Urothelium cell line (cell line): ENCODE measurements at regions not wholly inside any gene's neighbourhood (a gene's known extent, or its start where the extent isn't known, plus 50 kb on each side); places are given as distances from the start of the nearest gene placed in this dataset.

Experiments used
- DNase-seq: peaks from one replicate; pipeline ENCODE4 v3.0.0; 2011; ENCODE audit warnings: low spot score, mixed read lengths
- FAIRE-seq: peaks from 2 replicates; lab custom pipeline; 2011; peaks lifted over from hg19 to GRCh38; lab: Jason Lieb, UNC

- FAIRE-seq = no peak
- DNase-seq = no peak
These were observed 298.0 kb downstream of the TMEM114 start for GRCh38 chr16:8292271-8292670.

DNA sequence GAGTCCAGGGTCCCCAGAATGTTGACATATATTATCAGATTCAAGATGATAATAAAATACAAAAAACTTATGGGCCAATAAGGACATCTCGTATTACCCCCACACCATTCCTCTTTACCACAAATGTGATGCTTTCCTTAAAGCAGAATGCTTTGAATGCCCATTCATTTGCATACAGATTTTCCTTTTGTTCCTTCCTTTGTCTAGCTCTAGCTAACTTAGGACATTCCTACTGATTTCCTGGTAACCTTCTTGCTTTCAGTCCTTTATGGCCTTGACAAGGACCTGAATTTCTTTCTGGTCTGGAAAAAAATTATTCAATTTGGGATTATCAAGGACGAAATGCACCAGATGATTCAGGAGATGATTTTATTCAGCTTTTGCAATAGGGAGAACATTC is 304.0 kb downstream of the TMEM114 start:
- no peak for FAIRE-seq
- DNase-seq = no peak

DNA sequence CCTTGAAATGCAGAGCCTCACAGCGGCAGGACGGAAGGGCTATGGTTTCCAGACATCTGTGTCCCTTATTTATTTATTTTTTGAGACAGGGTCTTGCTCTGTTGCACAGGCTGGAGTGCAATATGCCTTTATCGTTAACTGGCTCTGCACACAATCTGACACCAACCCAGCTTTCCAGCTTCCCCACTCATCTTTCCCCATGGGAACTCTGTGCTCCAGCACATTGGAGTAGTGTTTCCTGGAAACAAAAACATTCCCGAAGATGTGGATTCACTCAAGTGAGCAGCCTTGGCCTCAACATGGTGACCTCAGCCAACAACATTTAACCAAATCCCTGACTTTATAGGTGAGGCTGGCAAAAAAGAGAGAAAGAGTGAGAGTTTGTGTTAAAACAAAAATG is 307.1 kb downstream of the TMEM114 start:
- DNase-seq (no peak), FAIRE-seq (no peak)

GRCh38 chr16:8278031-8278580 is 312.2 kb downstream of the TMEM114 start:
- FAIRE-seq (peak; percentile 89), DNase-seq (peak; percentile 72)

GRCh38 chr16:8271344-8271743 is 319.0 kb downstream of the TMEM114 start:
- DNase-seq (no peak), FAIRE-seq (no peak)

DNA sequence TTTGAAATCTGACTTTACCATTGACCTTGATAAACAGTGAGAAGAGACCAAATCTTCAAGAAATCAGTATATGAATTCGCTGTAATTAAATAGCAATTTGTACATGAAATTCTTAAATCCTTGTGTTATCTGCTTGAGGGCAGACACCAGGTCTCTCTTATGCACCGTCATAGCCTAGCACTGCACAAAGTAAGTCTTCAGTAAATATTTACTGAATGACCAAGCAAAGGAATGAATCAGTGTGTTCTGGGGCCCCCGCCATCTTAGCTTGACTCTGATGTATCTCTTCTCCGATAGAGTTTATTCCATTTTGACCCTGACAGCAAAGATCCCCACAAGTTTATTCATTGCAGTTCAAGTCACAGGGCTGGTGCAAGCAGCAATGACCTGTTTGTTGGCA is 328.0 kb downstream of the TMEM114 start:
- FAIRE-seq = no peak

DNA sequence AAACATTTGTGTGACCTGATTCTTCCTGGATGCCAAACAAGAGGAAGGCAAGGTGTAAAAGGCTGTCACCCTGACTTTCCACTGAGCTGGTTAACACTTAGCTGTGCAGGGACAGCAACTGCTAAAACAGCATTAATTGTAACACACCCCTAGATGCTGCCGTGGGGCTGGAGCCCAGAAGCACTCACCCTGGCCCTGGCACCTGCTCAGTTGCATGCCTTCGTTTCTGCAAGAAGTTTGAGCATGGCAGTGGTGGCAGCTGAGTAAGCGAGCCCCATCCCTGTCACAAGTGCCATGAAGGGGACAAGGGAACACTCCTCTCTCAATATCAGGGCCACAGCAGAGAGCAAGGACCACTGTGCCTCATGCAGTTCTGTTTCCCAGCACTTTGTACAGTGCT is 330.2 kb downstream of the TMEM114 start:
- no peak for DNase-seq
- FAIRE-seq = no peak

More for the DNA sequence above, 328.0 kb downstream of the TMEM114 start:
- no peak for DNase-seq

- FAIRE-seq (no peak), DNase-seq (no peak)
These were observed 331.8 kb downstream of the TMEM114 start for GRCh38 chr16:8258523-8258922.

DNA sequence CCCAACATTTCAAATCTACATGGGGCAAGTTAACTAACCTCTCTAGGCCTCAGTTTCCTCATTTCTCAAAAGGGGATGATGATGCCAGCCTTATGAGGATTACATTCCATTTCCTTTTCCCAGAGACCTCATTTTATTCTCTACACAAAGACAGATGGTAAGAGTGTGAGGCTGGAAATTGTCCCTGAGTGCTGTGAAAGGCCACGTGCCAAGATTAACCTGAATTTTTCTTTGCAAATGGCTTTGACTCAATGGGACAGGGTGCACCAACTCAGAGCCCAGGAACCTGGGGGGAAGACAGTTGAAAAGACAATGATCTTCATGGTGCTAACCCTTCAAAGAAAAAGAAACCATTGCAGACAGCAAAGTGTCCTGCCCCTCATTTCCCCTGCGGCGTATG is 332.8 kb downstream of the TMEM114 start:
- FAIRE-seq (no peak), DNase-seq (no peak)

GRCh38 chr16:8254405-8254804 is 335.9 kb downstream of the TMEM114 start:
- FAIRE-seq (peak; percentile 32), DNase-seq (no peak)

GRCh38 chr16:8253718-8254117 is 336.6 kb downstream of the TMEM114 start:
- no peak for DNase-seq
- FAIRE-seq = no peak

GRCh38 chr16:8251727-8252126 is 338.6 kb downstream of the TMEM114 start:
- no peak for DNase-seq

GRCh38 chr16:8251298-8251697 is 339.0 kb downstream of the TMEM114 start:
- FAIRE-seq = no peak
- DNase-seq = no peak

More at GRCh38 chr16:8251727-8252126, 338.6 kb downstream of the TMEM114 start:
- no peak for FAIRE-seq

DNA sequence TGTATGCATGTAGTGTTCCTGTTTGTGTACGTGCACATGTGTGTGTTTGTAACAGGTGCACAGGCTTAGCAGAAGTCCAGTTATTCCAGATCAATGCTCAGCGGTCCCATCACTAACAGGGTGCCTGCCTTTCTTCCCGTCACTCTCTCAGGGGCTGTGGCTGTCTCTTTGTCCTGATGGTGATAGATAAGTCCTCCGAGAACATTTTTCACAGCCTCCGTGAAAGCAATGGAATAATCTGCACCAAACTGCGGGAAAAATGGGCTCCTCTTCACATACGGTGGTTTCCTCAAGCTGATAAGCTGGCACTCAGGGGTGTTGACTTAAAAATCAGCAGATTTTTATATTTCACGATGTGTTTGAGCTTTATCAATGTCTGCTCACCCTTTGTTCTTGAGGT is 342.3 kb downstream of the TMEM114 start:
- DNase-seq (no peak), FAIRE-seq (no peak)

- FAIRE-seq = no peak
- no peak for DNase-seq
These were observed 346.3 kb downstream of the TMEM114 start for GRCh38 chr16:8243981-8244380.

- DNase-seq = no peak
- FAIRE-seq = no peak
These were observed 348.9 kb downstream of the TMEM114 start for GRCh38 chr16:8241408-8241807.

DNA sequence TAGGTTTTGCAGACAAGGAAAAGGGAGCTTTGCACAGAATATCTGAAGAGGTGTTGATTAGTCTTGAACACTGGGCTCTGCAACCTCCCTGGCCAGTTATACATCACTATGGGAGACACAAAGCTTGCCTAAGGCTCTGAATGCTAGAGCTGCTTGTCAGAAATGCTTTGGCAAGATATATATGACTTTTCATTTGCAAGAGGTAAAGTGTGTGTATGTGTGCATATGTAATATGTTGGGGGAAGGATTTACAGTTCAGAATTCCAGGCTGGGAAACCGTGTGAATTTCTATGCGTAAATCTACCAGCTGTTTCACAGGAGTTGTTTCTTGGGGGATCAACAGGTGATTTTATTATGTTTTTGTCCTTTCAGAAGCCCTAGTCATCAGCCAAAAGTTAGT is 350.9 kb downstream of the TMEM114 start:
- FAIRE-seq = no peak
- DNase-seq = no peak

DNA sequence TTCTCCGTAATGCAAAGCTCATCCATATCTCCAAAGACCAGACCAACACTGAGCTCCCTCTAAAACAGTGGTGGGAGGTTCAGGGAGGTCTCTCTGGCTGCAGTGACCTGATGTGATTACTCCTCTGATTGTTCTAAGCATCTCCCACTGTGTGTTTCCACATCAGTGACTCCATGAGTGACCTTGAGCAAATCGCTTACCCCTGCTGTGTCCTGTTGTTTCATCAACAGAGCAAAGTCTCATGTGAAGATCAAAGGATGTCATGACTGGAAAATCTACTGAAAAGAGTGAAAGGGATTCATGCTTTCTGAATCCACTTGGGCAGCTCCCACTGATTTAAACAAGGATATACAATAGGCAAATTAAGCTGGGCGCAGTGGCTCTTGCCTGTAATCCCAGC is 352.9 kb downstream of the TMEM114 start:
- DNase-seq (no peak), FAIRE-seq (no peak)

- no peak for FAIRE-seq
- DNase-seq = no peak
These were observed 353.5 kb downstream of the TMEM114 start for GRCh38 chr16:8236816-8237215.

DNA sequence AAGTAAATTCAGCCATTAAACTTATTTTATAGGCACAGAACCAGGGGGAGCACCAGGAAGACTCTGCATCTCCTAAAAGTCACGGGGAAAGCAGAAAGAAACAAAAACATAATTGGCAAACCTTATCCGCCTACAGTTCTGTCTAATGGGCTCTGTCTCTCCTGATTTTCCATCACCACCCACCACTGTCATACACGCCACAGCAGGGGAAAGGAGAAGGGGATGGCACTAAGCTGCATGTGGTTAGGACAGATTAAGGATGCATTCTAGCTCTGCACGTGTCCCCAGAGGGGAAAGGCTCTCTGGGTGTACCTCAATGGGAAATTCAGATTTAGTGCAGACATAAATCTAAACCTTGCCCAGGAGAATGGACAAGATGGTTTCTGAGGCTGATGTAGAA is 359.8 kb downstream of the TMEM114 start:
- DNase-seq = no peak
- FAIRE-seq = no peak

DNA sequence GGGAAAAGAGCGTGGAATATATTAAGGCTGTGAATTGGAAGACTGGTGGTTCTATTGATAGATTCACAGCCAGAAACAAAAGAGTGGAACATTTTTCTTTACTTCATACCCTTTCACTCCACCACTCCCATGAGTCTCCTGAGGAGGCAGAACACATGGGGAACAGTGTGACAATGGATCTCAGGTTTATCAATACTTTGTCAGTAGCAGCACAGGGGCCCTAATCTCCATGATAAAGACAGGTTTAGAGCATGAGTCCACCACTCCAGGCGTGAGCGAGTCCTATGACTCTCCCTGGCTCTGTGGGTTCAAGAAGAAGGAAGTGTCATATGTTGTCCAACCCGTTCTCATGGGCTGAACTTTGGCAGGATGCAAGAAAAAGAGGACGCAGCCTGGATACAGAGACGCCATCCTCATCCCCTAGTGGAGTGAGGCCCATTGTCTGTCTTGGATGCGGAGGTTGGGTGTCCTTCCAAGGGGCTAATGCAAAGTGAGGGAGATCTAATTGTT is 361.2 kb downstream of the TMEM114 start:
- FAIRE-seq (no peak), DNase-seq (no peak)

GRCh38 chr16:8217201-8217600 is 373.1 kb downstream of the TMEM114 start:
- FAIRE-seq = no peak

DNA sequence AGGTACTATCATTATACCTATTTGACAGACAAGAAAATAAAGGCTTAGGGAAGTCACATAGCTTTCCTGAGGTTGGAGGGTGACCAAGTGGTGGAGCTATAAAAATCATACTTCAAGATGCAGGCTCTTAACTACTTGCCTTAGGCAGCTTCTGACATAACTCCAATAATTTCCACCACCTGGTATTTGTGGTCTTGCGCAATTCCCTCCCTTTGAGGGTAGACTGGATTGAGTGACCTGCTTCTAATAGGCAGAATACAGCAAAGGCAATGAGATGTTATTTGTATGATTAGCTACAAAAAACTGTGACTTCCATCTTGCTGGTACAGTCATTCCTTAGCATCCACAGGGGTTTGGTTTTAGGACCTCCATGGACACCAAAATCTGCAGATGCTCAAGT is 385.5 kb downstream of the TMEM114 start:
- no peak for FAIRE-seq
- DNase-seq = no peak

More at GRCh38 chr16:8217201-8217600, 373.1 kb downstream of the TMEM114 start:
- no peak for DNase-seq
